HG03039 (cell line): ENCODE measurements at regions not wholly inside any gene's neighbourhood (a gene's known extent, or its start where the extent isn't known, plus 50 kb on each side); places are given as distances from the start of the nearest gene placed in this dataset.

ENCODE experiments used
- ATAC-seq: cut with Tn5 transposase; IDR thresholded peaks from one replicate; pipeline ENCODE4 v1.9.1; 2021; ENCODE audit warnings: mild to moderate bottlenecking, moderate library complexity; ENCODE audit not compliant: unreplicated experiment

- no peak for ATAC-seq
Measured at GRCh38 chr14:22460461-22461195, 128.4 kb downstream of the DAD1 start.

- no peak for ATAC-seq
Measured at GRCh38 chr14:22458737-22459136, 130.3 kb downstream of the DAD1 start.

GRCh38 chr14:22456998-22457594 is 131.9 kb downstream of the DAD1 start:
- no peak for ATAC-seq

- ATAC-seq = no peak
Measured at GRCh38 chr14:22456421-22456820, 132.6 kb downstream of the DAD1 start.

- ATAC-seq = no peak
Measured at GRCh38 chr14:22452330-22452729, 136.7 kb downstream of the DAD1 start.

- ATAC-seq = no peak
Measured at GRCh38 chr14:22450266-22450665, 138.8 kb downstream of the DAD1 start.

GRCh38 chr14:22449600-22449905 is 139.5 kb downstream of the DAD1 start:
- ATAC-seq = no peak

GRCh38 chr14:22448905-22449599 is 140.0 kb downstream of the DAD1 start:
- ATAC-seq = peak; percentile 43

- peak; percentile 44 for ATAC-seq
Measured at GRCh38 chr14:22448035-22448904, 140.8 kb downstream of the DAD1 start.

GRCh38 chr14:22438742-22439141 is 150.3 kb downstream of the DAD1 start:
- no peak for ATAC-seq

- no peak for ATAC-seq
Measured at GRCh38 chr14:22434901-22435550, 154.0 kb downstream of the DAD1 start.

- ATAC-seq = no peak
Measured at GRCh38 chr14:22434030-22434429, 155.0 kb downstream of the DAD1 start.

GRCh38 chr14:22433069-22433468 is 156.0 kb downstream of the DAD1 start:
- no peak for ATAC-seq

GRCh38 chr14:22432348-22432976 is 156.6 kb downstream of the DAD1 start:
- no peak for ATAC-seq

- no peak for ATAC-seq
Measured at GRCh38 chr14:22429546-22430294, 159.3 kb downstream of the DAD1 start.

- no peak for ATAC-seq
Measured at GRCh38 chr14:22428700-22429291, 160.2 kb downstream of the DAD1 start.

- ATAC-seq = no peak
Measured at GRCh38 chr14:22427771-22428231, 161.2 kb downstream of the DAD1 start.

GRCh38 chr14:22426711-22427110 is 162.3 kb downstream of the DAD1 start:
- no peak for ATAC-seq

- ATAC-seq = no peak
Measured at GRCh38 chr14:22423958-22424357, 165.1 kb downstream of the DAD1 start.
